ENCODE measurements at regions not wholly inside any gene's neighbourhood (a gene's known extent, or its start where the extent isn't known, plus 50 kb on each side); places are given as distances from the start of the nearest gene placed in this dataset.
"Not testable (repeated sequence)": the region's sequence is repeated elsewhere in the genome, so short reads cannot be mapped to it uniquely, and the experiment has no call there.

GRCh38 chr9:27673641-27674040 is 100.4 kb upstream of the C9orf72 start:
- peak; percentile 56 for DNase-seq

- no peak for DNase-seq
Measured at GRCh38 chr9:27675354-27675753, 102.1 kb upstream of the C9orf72 start.

- DNase-seq = no peak
Measured at GRCh38 chr9:27676827-27677226, 103.5 kb upstream of the C9orf72 start.

GRCh38 chr9:27679338-27679737 is 106.1 kb upstream of the C9orf72 start:
- no peak for DNase-seq

GRCh38 chr9:27683181-27683580 is 109.9 kb upstream of the C9orf72 start:
- no peak for DNase-seq

GRCh38 chr9:27688954-27689353 is 115.7 kb upstream of the C9orf72 start:
- no peak for DNase-seq

GRCh38 chr9:27690816-27691215 is 117.5 kb upstream of the C9orf72 start:
- not testable (repeated sequence) for DNase-seq

GRCh38 chr9:27699621-27700020 is 126.3 kb upstream of the C9orf72 start:
- DNase-seq = no peak

- no peak for DNase-seq
Measured at GRCh38 chr9:27701016-27701415, 127.7 kb upstream of the C9orf72 start.

GRCh38 chr9:27701587-27701986 is 128.3 kb upstream of the C9orf72 start:
- DNase-seq = no peak

- no peak for DNase-seq
Measured at GRCh38 chr9:27703216-27703980, 130.1 kb upstream of the C9orf72 start.

GRCh38 chr9:27711241-27711640 is 138.0 kb upstream of the C9orf72 start:
- no peak for DNase-seq

- DNase-seq = no peak
Measured at GRCh38 chr9:27712806-27713205, 139.5 kb upstream of the C9orf72 start.

- DNase-seq = no peak
Measured at GRCh38 chr9:27714388-27714787, 141.1 kb upstream of the C9orf72 start.

GRCh38 chr9:27715651-27716050 is 142.4 kb upstream of the C9orf72 start:
- no peak for DNase-seq

GRCh38 chr9:27717991-27718390 is 144.7 kb upstream of the C9orf72 start:
- DNase-seq = no peak

- no peak for DNase-seq
Measured at GRCh38 chr9:27719711-27720110, 146.4 kb upstream of the C9orf72 start.

- DNase-seq = no peak
Measured at GRCh38 chr9:27722866-27723265, 149.6 kb upstream of the C9orf72 start.

- peak; percentile 65 for DNase-seq
Measured at GRCh38 chr9:27726244-27727081, 153.2 kb upstream of the C9orf72 start.

- DNase-seq = no peak
Measured at GRCh38 chr9:27732494-27732893, 159.2 kb upstream of the C9orf72 start.

GRCh38 chr9:27743490-27743889 is 170.2 kb upstream of the C9orf72 start:
- DNase-seq = no peak

- no peak for DNase-seq
Measured at GRCh38 chr9:27747450-27747849, 174.2 kb upstream of the C9orf72 start.

GRCh38 chr9:27749838-27750237 is 176.6 kb upstream of the C9orf72 start:
- no peak for DNase-seq

GRCh38 chr9:27750566-27750965 is 177.3 kb upstream of the C9orf72 start:
- DNase-seq = no peak
